NCI-H2029 treated with DMSO at 0.1 percent for 48 hours (cell line): ENCODE measurements at regions not wholly inside any gene's neighbourhood (a gene's known extent, or its start where the extent isn't known, plus 50 kb on each side); places are given as distances from the start of the nearest gene placed in this dataset.
"Not testable (repeated sequence)": the region's sequence is repeated elsewhere in the genome, so short reads cannot be mapped to it uniquely, and the experiment has no call there.

ENCODE experiments used
- DNase-seq: peaks from one replicate; lab custom pipeline; 2025; lab: John Stamatoyannopoulos, UW

DNA sequence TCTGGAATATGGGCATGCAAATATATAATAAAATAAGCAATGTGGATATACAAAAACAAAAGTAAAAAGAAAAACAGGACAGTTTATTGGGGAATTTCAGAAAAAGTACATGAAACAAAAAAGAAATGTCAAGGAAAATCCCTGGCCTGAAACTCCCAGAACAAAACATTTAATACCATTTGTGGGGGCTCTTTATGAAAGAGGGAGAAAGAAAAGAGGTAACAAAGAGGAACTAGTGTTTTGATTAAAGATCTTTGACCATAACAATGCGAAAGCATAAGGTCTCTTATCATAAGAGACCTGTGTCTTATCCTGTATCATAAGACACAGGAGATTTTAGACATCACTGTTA, 88.6 kb upstream of the ARID1B start:
- DNase-seq: no peak

DNA sequence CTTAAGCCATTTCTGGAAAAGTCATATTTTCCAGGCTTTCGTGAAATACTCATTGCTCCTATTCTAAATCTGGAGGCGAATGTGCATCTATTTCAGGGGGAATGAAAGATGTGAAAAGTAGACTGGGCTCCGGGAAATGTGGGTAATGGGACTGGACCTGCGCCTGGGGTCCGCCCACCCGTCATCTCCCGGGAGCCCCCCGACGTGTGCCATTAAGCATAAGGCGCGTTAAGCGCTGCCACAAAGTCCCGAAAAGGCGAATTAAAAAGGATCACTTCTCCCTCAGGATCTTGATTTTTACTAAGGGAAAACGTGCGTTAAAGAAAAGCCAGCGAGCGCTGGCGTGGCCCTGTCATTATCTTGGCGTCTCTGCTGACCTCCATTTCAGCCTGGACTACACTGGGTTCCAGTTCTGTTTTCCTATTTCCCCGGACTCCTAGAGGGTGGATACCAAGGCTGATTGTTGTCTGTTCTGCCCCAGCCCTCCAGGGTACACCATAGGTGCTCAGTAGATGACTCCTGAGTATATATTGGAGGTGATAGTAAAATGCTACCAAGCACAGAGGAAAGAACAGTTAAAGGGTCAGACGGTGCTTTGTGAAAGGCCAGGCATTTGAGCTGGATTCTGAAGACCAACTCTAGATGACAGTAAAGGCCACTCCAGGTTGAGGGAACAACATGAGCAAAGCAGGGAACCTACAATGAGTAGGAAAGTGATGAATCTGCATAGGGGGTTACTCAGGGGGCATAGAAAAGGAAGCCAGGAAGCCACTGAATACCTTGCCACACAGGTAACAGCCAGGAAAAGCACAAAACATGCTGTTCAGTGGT, 89.2 kb upstream of the ARID1B start:
- DNase-seq: no peak

DNA sequence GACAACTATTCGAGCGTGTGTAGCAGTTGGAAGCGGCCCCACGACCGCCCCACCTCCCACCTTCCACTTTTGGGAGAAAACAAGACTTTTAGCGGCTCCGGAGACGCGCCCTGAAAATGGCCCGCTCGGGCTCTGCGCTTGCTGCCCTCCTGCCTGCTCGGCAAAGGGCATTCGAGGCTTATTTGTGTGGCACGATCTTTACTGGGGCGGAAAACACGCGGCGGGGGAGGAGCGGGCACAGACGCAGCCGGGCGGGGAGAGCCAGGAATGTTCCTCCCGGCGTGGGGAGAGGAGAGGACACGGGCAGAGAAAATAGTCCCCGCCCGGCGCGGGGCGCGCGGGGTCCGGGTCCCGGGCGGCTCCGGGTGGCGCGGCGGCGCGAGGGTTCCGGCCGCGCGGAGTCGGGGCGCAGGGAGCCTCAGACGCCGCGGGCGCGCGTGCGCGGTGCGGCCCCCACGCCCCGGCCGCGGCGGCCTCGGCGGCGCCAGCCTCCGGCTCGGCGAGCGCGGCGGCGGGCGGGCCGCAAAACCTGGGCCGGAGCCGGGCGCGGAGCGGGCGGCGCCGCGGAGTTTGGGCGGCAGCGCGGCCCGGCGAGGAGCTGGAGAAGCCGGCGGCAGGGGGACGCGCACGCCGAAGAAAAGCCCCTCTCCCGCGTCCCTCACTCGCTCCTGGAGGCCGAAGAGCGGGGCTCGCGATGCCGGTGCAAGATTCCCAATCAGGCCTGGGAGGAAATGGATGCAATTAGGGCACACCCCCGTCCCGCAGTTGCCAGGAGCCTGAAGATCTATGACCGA, 90.0 kb upstream of the ARID1B start:
- peak; percentile 37 for DNase-seq

DNA sequence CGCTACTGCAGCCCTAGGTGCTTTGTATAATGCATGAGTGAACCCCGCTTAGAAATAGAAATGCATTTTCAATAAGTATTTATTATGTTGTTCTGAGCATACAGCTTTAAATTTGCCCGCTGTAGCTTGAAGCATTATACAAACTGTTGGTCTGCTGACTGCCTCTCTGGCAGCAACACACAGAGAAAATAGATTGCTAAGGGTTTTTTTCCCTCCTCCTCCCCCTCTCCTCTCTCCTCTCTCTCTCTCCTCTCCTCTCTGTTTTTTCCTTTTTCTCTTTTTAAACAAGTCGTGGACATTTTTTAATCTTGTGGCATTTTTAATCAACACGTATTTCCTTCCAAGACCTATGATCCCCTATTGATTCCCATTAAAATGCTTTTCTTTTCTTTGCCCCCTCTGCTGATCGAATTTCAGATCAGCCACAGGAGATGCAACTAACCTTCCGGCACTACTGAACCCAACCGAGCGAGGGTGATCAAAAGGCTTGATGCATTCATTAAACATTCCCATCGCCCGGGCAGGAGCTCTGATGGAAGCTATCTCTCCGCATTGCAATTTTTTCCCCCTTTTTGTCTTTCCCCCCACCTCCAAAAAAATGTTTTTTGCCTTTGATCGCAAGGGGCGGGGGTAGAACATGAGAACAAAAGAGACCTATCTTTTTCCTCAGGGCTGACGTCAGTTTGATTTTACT, 90.7 kb upstream of the ARID1B start:
- DNase-seq: peak; percentile 84

DNA sequence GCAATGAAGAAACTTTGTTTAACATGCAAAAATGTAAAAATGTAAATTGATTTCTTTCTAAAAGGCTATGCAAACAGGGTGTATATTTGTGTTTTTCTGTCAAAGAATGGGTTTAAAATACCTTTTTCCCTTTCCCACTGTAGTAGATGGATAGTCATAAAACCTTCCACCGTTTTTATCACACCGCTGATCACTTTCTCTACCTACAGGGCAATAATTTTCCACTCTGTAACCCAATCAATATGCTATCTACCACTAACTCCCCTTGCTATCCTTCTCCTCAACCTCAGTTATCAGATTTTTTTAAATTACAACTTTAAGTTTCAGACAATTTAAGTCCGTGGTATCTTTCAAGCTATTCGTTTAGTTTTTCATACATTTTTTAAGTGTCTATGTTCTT, 91.4 kb upstream of the ARID1B start:
- no peak for DNase-seq

DNA sequence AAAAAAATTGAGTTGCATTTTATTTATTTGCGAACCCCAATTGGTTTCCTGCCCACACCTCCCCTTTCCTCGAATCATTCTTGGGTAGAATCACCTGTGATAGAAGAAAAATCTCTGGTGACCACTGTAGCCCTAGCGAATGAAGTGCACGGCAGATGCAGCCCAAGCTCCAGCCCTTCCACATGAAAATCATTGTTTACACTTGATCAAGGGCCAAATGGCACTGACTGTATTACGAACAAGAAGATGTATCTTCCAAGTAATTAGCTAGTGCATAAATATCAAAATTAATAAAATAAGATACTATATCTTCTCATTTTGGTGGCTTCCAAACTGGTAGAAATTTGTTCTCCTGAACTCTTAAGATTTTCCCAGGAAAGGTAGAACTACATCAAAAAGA, 93.4 kb upstream of the ARID1B start:
- no peak for DNase-seq

DNA sequence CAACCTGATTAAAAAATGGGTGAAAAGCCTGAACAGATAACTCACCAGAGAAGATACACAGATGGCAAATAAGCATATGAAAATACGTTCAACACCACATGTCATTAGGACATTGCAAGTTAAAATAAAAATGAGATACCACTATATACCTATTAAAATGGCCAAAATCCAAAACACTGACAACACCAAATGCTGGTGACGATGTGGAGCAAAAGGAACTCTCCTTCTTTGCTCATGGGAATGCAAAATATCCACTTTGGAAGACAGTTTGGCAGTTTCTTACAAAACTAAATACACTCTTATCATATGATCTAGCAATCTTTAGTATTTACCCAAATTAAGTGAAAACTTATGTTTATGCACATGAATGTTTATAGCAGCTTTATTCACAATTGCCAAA, 100.5 kb upstream of the ARID1B start:
- DNase-seq: no peak

DNA sequence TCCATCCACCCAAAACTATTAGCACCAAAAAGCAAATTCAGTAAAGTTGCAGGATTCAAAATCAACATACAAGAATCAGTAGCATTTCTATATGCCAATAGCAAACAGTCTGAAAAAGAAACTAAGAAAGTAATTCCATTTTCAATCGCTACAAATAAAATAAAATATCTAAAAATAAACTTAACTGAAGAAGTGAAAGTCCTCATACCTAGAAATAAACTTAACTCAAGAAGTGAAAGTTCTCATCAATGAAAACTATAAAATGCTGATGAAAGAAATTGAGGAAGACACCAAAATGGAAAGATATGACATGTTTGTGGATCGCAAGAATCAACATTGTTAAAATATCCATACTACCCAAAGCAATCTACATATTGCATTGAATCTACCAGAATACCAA, 103.0 kb upstream of the ARID1B start:
- no peak for DNase-seq

DNA sequence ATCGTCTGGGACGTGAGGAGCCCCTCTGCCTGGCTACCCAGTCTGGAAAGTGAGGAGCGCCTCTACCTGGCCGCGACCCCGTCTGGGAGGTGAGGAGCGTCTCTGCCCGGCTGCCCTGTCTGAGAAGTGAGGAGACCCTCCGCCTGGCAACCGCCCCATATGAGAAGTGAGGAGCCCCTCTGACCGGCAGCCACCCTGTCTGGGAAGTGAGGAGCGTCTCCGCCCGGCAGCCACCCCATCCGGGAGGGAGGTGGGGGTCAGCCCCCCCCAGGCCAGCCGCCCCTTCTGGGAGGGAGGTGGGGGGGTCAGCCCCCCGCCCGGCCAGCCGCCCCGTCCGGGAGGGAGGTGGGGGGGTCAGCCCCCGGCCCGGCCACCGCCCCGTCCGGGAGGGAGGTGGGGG, 107.1 kb upstream of the ARID1B start:
- not testable (repeated sequence) for DNase-seq

DNA sequence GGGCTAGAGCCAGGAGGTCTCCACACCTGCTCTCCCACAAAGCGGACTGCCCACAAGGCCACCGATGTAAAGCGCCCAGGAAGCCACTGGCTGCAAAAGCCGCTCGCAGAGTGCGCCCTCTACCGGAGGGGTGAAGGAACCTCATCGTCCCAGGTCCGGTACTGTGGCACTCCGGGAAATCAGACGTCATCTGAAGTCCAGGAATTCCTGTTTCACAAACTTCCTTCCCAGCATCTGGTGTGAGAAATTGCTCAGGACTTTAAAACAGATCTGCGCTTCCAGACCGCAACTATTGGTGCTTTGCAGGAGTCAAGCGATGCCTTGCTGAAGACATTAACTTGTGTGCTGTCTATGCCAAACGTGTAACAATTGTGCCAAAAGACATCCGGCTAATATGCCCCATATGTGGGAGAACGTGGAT, 115.1 kb upstream of the ARID1B start:
- DNase-seq: no peak

DNA sequence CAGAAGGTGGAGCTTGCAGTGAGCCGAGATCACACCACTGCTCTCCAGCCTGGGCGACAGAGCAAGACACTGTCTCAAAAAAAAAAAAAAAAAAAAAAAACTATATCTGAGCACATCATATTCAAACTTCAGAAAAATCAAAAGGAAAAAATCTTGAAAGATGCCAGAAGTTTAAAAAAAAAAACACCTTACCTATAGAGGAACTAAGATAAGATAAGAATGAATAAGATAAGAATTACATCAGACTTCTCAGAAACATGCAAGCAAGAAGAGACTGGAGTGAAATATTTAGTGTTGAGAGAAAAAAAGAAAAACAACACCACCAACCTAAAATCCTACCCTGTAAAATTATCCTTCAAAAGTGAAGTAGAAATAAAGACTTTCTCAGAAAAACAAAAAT, 116.8 kb upstream of the ARID1B start:
- no peak for DNase-seq

DNA sequence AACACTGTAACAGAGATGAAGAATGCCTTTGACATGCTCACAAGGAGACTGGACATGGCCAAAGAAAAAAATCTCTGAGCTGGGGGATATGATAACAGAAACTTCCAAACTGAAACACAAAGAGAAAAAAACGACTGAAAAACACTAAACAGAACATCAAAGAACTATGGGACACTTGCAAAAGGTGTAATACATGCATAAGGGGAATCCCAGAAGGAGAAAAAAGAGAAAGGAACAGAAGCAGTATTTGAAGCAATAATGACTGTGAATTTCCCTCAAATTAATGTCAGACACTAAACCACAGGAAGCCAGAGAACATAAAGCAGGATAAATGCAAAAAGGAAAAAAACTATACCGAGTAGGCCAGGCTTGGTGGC, 117.4 kb upstream of the ARID1B start:
- no peak for DNase-seq

DNA sequence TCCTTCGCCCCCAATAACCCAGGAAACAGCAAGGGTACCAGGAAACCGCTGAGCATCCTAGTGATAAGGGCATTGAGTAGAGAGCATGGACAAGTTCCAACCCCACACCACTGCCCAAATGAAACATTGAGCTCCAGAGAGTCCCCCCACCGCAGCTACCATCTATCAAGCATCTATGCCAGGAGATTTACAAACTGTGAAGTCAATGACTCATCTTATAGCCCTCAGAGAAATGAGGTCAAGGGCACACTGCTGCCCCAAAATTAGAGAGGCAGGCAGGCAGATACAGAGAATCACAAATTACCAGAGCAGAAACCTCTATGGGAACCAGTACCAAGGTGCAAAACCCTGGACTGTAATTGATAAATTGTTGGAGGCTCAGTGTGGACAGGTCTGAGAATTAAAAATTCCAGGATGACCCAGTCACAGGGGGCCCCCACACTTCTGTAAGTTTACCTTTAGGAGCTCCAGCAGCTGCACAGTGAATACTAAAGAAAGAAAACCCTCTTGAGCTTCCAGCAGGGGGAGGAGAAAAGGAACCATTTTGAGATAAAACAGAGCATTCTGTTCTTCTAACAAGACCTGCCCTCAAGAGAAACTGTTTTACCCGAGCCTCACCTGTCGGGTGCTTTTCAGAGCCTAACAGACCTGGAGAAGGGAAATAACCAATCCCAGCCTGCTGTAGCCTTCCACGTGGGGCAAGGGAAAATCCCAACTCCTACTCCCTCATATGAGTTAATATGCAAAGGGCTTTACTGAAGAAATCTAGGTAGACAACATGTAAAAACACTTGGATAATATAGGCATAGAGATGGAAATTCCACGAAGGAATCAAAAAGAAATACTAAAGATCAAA, 118.0 kb upstream of the ARID1B start:
- DNase-seq: no peak

DNA sequence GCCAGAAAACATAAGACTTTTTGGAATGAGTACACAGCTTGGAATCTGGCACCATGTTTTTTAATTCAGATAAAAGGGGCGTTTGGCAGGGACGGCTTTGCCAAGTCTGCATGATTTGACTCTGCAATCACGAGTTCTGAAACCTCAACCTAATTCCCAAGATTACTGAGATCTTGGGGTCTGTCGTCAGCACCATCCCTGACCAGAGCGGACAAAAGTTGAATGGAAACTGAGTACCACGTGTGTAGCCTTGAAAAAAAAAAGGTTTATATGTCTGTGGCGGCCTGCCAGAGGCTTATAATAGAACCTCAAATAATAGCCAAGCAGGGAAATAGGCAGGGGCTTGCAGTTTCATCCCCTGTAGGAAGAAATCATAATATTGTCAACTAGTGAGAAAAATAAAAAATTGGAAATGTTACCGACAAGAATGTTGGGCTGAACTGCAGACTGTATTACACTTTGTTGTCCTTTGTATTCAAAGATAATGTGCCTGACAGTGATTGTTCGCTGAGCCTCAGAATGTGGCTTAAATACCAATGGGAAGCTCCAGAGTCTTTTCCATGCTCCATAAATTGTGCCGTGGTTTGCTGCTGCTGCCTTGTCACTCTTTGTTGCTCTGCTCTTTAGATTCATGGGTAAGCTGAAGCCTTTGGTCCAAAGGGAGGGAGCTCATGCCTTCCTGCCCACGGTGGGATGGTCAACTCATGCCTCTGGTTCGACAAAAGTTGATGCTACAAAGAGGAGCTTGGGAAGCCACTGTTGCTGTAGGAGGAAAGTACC, 118.8 kb upstream of the ARID1B start:
- DNase-seq: no peak

DNA sequence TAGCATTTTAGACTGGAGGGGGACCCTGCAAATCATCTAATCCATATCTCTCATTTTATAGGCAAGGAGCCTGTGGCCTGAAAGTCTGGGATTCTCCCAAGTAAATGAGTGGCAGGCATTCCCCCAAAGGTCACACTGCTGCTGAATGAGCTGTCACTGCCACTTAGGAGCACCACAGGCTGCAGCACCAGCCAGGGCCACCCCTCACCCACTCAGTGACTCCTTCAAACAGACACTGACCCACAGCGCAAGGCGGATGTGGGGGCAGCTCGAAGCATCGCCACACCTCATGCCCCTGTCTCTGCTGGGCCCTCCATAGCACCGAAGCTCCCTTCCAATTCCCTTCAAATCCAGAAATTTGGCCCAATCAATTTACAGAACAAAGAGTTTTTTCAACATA, 119.9 kb upstream of the ARID1B start:
- DNase-seq: no peak

DNA sequence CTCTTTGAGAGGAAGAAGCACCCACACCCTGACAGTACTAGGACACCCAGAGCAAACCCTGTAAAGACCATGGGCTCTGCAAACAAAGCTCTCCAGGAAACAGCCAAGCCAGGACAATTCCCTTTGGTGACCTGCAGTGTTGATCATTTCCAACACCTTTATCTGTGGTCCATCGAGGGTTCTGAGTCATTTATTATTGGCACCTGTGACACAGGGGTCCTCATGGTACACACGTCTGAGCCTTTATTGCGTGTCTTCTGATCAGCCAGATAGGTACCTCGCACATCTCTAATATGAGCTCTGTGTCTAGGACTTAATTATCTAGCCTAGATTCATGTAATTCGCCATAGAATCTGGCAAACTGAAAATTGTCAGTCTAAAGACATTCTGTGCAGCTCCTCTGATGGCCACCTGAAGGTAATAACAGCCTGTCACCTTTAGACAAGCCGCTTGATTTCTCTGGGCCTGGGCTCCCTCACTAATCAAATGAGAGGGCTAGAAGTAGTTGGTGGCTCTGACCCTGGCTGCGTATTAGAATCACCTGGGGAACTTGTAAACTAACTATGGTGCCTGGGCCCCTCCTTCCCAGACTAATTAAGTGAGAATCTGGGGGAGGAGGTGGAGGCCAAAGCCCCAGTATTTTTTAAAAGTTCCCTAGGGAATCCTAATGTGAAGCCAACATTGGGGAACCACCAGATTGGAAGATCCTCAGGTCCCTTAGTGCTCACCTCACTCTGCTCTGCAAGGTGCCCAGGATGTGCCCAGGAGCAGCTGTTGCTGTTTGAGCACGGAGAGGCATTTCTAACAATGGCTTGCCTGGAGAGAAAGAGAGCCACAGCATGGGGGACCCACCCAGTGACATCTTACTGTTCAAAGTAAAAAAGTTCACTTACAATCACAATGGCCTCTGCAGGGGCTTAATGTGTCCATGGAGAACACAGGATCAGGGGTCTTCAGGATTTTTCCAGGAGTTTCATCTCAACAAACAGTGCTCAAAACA, 122.0 kb upstream of the ARID1B start:
- DNase-seq: no peak

DNA sequence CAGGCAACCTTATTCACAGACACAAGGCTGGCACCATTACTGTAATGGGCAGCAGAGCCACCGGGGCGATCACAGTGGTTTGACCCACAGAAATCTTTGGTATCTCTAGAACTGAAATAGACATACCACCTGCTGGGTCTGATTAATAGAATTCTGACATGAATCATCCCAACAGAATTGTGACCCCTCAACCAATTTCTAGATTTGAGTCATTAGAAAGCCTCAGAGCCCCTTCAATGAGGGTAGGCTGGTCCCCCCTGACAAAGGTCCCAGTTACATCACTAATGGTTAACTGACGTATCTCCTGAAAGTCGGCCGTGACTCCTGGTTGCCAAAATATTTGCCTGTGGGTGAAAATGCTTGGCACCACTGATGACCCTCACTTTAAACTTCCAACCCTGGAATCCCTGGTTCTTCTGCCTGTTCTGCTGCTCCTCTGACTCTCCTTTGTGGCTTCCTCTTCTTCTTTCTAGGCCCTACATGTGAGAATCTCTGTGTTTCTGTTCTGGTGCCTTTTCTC, 124.9 kb upstream of the ARID1B start:
- DNase-seq: no peak

DNA sequence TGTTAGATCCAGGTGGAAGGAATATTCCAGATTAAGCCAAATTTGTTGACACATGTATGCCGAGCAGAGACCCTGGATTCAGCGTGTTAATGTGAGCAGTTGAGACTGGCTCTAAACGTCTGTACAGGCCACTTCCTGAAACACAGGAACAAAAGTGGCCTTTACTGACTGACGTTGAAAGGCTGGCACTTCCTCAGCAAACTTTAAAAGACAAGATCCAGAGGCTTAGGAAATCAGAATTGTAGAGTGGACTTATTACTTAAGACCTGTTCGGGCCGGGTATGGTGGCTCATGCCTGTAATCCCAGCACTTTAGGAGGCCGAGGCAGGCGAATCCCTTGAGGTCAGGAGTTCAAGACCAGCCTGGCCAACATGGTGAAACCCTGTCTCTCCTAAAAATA, 125.7 kb upstream of the ARID1B start:
- no peak for DNase-seq

DNA sequence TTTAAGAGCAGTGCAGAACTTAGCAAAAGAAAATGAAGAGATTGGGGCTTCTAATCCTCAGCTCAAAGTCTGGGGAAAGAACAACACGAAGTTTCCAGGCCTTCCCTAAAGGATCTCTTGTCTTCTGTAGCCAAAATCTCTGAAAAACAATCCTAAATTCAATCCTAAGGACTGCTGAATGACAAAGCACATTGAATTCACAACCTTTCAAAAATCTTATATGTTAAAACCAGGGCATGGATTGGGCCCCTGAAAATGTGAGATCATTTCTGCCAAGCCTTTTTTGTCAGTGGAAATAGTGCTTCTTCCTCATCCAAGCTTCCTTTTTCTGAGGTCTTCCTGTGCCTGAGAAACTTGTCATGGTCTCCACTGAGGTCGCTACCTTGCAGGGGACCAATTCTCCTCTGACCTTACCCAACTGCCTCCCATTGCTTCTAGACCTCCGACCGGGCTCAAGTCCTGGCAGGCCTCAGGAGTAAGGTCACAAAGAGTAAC, 126.2 kb upstream of the ARID1B start:
- DNase-seq: no peak

DNA sequence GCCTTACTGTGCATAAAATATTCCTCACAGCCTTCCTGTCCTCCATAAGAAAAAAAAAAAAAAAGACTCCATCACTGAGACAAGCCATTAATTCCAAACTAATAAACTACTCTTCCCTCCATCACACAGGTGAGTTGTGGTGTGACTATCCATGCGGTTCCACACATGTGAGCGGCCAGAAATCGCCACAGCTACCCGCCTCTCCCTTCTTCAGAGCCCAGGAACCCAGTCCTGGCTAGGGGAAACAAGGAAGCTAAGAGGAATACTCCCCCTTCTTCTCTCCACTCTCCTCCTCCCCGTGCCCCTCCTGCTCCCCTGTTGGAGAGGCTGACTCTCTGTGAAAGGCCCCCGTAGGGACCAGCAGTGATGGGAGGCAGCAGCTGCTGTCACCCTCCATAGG, 128.6 kb upstream of the ARID1B start:
- DNase-seq: no peak
